Activated T-cell treated with anti-CD3 and anti-CD28 coated beads for 1 hour (primary cell): ENCODE measurements at regions not wholly inside any gene's neighbourhood (a gene's known extent, or its start where the extent isn't known, plus 50 kb on each side); places are given as distances from the start of the nearest gene placed in this dataset.

Experiments used
- DNase-seq: peaks from one replicate; pipeline ENCODE4 v3.0.0-alpha.2; 2020; ENCODE audit warnings: low read depth

- DNase-seq, result no peak
These were observed 386.4 kb downstream of the TRIB2 start for GRCh38 chr2:13103151-13103550.

GRCh38 chr2:13103778-13104493 is 387.2 kb downstream of the TRIB2 start:
- DNase-seq, result no peak

GRCh38 chr2:13104723-13105122 is 388.0 kb downstream of the TRIB2 start:
- no peak for DNase-seq

- no peak for DNase-seq
These were observed 389.6 kb downstream of the TRIB2 start for GRCh38 chr2:13106302-13106701.

GRCh38 chr2:13109516-13109915 is 392.8 kb downstream of the TRIB2 start:
- no peak for DNase-seq

- DNase-seq, result no peak
These were observed 394.1 kb downstream of the TRIB2 start for GRCh38 chr2:13110825-13111224.

GRCh38 chr2:13113002-13113401 is 396.3 kb downstream of the TRIB2 start:
- DNase-seq, result no peak

GRCh38 chr2:13114391-13114790 is 397.7 kb downstream of the TRIB2 start:
- no peak for DNase-seq

- DNase-seq, result no peak
These were observed 398.9 kb downstream of the TRIB2 start for GRCh38 chr2:13115643-13116042.

- no peak for DNase-seq
These were observed 404.4 kb downstream of the TRIB2 start for GRCh38 chr2:13121096-13121495.

- DNase-seq, result no peak
These were observed 411.4 kb downstream of the TRIB2 start for GRCh38 chr2:13128139-13128538.

GRCh38 chr2:13135369-13135768 is 418.6 kb downstream of the TRIB2 start:
- no peak for DNase-seq

GRCh38 chr2:13135856-13136255 is 419.1 kb downstream of the TRIB2 start:
- no peak for DNase-seq

- no peak for DNase-seq
These were observed 420.9 kb downstream of the TRIB2 start for GRCh38 chr2:13137679-13138078.

- DNase-seq, result no peak
These were observed 424.6 kb downstream of the TRIB2 start for GRCh38 chr2:13141315-13141714.

- no peak for DNase-seq
These were observed 426.7 kb downstream of the TRIB2 start for GRCh38 chr2:13143451-13143850.

- no peak for DNase-seq
These were observed 440.2 kb downstream of the TRIB2 start for GRCh38 chr2:13156916-13157315.

- DNase-seq, result no peak
These were observed 441.7 kb downstream of the TRIB2 start for GRCh38 chr2:13158466-13158865.

GRCh38 chr2:13180729-13181128 is 464.0 kb downstream of the TRIB2 start:
- DNase-seq, result no peak

- no peak for DNase-seq
These were observed 476.3 kb downstream of the TRIB2 start for GRCh38 chr2:13193075-13193474.

- DNase-seq, result no peak
These were observed 477.2 kb downstream of the TRIB2 start for GRCh38 chr2:13193900-13194299.

GRCh38 chr2:13195270-13195669 is 478.5 kb downstream of the TRIB2 start:
- no peak for DNase-seq

GRCh38 chr2:13197248-13197647 is 480.5 kb downstream of the TRIB2 start:
- no peak for DNase-seq

- DNase-seq, result no peak
These were observed 485.2 kb downstream of the TRIB2 start for GRCh38 chr2:13201924-13202323.
